Upper lobe of right lung (tissue), 1 donor: ENCODE measurements at regions not wholly inside any gene's neighbourhood (a gene's known extent, or its start where the extent isn't known, plus 50 kb on each side); places are given as distances from the start of the nearest gene placed in this dataset.

Experiments used
- ATAC-seq: fragments of 200-7000 bp; cut with Tn5 transposase; one replicate; pipeline ENCODE4 v1.9.1; 2020; ENCODE audit warnings: mild to moderate bottlenecking, moderate library complexity
- DNase-seq: peaks from one replicate; pipeline ENCODE4 v3.0.0-alpha.2; 2020
- H3K27ac ChIP-seq: fragments of 200-600 bp; one replicate; pipeline ENCODE4 v1.8.0; 2022
- H3K27me3 ChIP-seq: fragments of 200-600 bp; one replicate; pipeline ENCODE4 v1.8.0; 2022; ENCODE audit warnings: mild to moderate bottlenecking
- H3K36me3 ChIP-seq: fragments of 200-600 bp; one replicate; pipeline ENCODE4 v1.8.0; 2022
- H3K4me1 ChIP-seq: fragments of 200-600 bp; one replicate; pipeline ENCODE4 v1.8.0; 2022
- H3K4me3 ChIP-seq: fragments of 200-600 bp; one replicate; pipeline ENCODE4 v1.8.0; 2022; ENCODE audit warnings: mild to moderate bottlenecking
- H3K9me3 ChIP-seq: fragments of 200-600 bp; one replicate; pipeline ENCODE4 v1.8.0; 2022
- CTCF ChIP-seq: fragments of 200-600 bp; IDR thresholded peaks from one replicate; pipeline ENCODE4 v1.8.0; 2022; ENCODE audit warnings: antibody characterized with exemption
- intact Hi-C: fragments of 100-400 bp; cut with DNase I; formaldehyde crosslinking; loops from one replicate; pipeline ENCODE4 v1.11.0; 2022
- donor health status: DM: no; HTN: yes; CAD: no; lungs with severe emphysema.

DNA sequence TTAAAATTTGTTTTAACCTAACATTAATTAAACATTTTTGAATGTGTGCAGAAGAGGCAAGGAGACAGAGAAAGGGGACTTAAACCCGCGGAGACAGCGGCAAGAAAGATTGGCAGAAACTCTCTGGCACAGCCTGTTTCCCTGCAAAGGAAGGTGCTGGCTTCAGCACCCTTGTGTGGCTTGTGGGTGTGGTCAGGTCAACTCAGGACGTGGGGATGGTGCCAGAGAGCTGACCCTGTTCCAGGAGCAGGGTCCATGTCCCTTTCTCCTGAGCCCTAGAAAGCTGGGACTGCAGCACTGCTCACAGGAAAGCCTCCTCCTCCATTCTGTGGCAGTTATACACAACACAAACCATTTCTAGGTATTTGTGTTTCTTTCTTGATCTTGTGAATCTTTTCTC, 176.2 kb upstream of the ST6GAL2 start:
- Histone ChIP-seq H3K4me1 (no peaks in the 10 kb centered on the region), H3K9me3 (no peaks in the 10 kb centered on the region), H3K27ac (no peak overlapping the region), H3K4me3 (no peak overlapping the region), H3K36me3 (no peaks in the 10 kb centered on the region), H3K27me3 (no peaks in the 10 kb centered on the region)
- no peak for DNase-seq
- TF ChIP-seq CTCF = no peak
- intact Hi-C loops = no loop called here
- no peak for ATAC-seq

DNA sequence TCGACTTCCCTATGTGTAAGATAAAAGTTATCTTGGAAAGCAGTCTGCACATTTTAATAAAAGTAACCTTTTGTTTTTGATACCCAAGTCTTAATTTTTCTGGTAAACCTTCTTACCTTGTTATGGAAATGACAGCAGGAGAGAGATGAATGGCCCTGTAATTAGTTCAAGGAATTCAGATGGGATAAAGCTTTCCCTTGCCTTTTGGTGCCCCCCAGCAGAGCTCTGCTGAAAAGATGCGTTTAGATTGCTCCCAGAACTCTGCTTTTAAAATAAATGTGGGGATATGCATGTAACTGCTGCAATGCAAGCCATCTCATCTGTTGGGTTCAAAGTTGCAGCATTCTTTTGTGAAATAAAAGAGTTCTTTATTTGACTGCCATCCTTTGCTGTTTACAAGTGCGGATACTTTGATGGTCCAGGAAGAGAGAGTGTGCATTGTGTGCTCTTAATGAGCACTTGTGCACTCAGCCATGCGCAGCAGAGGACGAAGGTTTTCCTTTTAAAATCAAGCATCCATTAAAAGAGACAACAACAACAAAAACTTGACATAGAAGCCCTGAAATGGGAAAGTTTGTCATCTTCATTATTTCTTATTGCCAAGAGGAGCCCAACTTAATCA, 176.7 kb upstream of the ST6GAL2 start:
- ATAC-seq (no peak), DNase-seq (no peak)
- no peaks in the 10 kb centered on the region for H3K36me3 ChIP-seq
- no peak for TF ChIP-seq CTCF
- H3K4me1 ChIP-seq = no peaks in the 10 kb centered on the region
- H3K4me3 ChIP-seq = no peak overlapping the region
- no peak overlapping the region for H3K27ac ChIP-seq
- H3K27me3 ChIP-seq = no peaks in the 10 kb centered on the region
- no peaks in the 10 kb centered on the region for H3K9me3 ChIP-seq
- intact Hi-C loops = no loop called here

DNA sequence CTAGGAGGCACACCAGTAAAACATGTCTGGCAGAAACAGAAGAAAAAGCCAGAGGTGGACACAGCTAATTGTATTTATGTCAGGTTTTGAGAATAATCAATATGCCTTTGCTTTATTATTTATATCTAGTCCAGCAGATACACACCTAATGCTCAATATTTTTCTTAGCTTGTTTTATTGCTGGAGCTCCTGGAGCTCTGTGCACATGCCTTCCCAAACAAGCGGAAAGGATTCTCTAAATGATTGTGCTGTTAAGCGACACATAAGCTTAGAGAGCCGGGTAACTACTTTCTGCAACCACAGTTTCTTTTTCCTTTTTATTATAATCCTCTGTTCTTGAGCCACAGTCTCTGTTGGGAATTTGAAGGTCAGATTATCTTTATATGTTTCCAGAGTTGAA, 177.3 kb upstream of the ST6GAL2 start:
- intact Hi-C loops = no loop called here
- Histone ChIP-seq H3K27me3 (no peaks in the 10 kb centered on the region), H3K9me3 (no peaks in the 10 kb centered on the region), H3K4me3 (no peak overlapping the region), H3K4me1 (no peaks in the 10 kb centered on the region), H3K36me3 (no peaks in the 10 kb centered on the region), H3K27ac (no peak overlapping the region)
- ATAC-seq = no peak
- no peak for DNase-seq
- no peak for TF ChIP-seq CTCF

DNA sequence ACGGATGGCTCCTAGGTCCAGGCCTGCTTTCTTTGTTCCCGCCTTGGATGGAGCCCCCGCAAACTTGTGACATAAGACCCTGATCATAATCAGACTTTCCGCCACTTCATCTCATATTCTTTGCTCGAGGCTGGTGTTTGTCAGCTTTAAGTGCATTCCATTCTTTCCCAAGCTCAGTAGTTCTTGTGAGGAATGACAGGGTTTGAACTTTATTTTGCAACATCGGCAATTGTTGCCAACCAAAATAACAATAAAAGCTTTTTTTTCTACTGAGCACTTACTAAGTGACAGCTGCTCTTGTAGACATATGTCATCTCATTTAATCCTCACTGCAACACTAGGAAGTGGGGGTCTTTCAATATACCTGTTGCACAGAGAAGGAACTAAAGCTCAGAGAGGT, 178.8 kb upstream of the ST6GAL2 start:
- H3K9me3 ChIP-seq = no peaks in the 10 kb centered on the region
- no peak for ATAC-seq
- H3K36me3 ChIP-seq = no peaks in the 10 kb centered on the region
- H3K4me1 ChIP-seq = no peaks in the 10 kb centered on the region
- DNase-seq = no peak
- H3K27me3 ChIP-seq = no peaks in the 10 kb centered on the region
- H3K4me3 ChIP-seq = no peak overlapping the region
- intact Hi-C loops = no loop called here
- TF ChIP-seq CTCF = no peak
- H3K27ac ChIP-seq = no peak overlapping the region

DNA sequence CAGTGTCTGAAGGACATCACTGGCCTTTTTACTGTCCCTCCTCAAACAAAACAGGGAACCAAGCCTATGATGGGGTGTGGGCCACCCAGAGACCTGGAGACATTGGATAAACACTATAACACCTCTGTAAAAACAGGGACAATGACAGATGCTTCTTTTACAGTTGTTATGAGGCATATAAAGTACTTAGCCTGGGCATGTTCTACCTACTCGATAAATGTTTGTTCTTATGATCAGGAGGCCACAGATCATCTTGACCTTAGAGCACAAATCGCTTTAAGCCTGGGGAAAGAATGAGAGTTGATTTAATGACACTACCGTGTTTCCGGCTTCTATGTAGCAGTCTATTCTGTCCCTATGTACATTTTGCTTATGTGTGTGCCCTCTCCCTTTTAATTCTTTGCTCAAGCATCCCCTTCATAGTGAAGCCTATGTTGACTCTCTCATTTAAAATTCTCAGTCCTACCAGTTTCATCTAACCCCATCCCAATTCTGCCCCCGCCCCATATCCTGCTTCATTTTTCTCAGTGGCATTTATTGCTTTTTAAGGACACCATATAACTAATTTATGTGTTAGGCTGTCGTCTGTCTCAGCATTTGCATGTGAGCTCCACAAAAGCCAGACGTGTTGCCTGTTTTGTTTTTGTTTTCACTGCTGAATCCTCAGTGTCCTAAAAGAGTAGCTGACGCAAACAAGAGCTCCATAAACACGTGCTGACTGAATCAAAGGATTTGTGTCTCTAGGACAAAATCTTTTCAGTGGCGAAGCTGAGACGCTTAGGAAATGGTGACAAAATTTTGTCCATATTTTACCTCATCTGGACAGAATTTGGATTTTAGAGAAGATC, 182.3 kb upstream of the ST6GAL2 start:
- H3K27me3 ChIP-seq = no peaks in the 10 kb centered on the region
- DNase-seq = no peak
- intact Hi-C loops = no loop called here
- no peaks in the 10 kb centered on the region for H3K4me1 ChIP-seq
- no peak for ATAC-seq
- no peak overlapping the region for H3K27ac ChIP-seq
- TF ChIP-seq CTCF = no peak
- H3K36me3 ChIP-seq = no peaks in the 10 kb centered on the region
- H3K4me3 ChIP-seq = no peak overlapping the region
- no peaks in the 10 kb centered on the region for H3K9me3 ChIP-seq
